NCI-H1105 treated with DMSO at 0.1 percent for 48 hours (cell line): ENCODE measurements at regions not wholly inside any gene's neighbourhood (a gene's known extent, or its start where the extent isn't known, plus 50 kb on each side); places are given as distances from the start of the nearest gene placed in this dataset.

Source experiments
- DNase-seq: peaks from one replicate; lab custom pipeline; 2025; lab: John Stamatoyannopoulos, UW

GRCh38 chr10:83577421-83577820 lies 561.9 kb upstream of the GHITM start:
- no peak for DNase-seq

- no peak for DNase-seq
Measured at GRCh38 chr10:83580373-83581012, 558.8 kb upstream of the GHITM start.

GRCh38 chr10:83582407-83583095 lies 556.8 kb upstream of the GHITM start:
- DNase-seq = no peak

GRCh38 chr10:83585686-83586085 lies 553.6 kb upstream of the GHITM start:
- DNase-seq = no peak

- no peak for DNase-seq
Measured at GRCh38 chr10:83592337-83592935, 546.9 kb upstream of the GHITM start.

DNA sequence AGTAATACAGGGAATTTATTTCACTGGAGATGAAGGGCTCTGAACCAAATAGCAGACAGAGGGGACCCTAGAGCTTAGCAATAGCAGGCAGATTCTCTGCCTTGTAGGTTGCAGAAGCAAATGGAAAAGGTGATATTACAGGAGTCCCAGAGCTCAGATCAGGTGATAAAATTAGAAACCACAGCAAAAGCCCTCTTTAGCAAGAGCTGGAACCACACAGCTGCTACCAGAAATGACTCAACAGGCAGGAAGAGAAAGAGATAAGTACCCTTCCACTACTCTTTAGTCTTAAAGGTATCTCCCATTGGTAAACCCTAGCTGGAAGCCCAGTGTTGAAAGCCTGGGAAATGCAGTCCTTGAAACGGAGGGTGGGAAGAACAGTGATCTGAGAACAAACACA lies 535.6 kb upstream of the GHITM start:
- DNase-seq = no peak

DNA sequence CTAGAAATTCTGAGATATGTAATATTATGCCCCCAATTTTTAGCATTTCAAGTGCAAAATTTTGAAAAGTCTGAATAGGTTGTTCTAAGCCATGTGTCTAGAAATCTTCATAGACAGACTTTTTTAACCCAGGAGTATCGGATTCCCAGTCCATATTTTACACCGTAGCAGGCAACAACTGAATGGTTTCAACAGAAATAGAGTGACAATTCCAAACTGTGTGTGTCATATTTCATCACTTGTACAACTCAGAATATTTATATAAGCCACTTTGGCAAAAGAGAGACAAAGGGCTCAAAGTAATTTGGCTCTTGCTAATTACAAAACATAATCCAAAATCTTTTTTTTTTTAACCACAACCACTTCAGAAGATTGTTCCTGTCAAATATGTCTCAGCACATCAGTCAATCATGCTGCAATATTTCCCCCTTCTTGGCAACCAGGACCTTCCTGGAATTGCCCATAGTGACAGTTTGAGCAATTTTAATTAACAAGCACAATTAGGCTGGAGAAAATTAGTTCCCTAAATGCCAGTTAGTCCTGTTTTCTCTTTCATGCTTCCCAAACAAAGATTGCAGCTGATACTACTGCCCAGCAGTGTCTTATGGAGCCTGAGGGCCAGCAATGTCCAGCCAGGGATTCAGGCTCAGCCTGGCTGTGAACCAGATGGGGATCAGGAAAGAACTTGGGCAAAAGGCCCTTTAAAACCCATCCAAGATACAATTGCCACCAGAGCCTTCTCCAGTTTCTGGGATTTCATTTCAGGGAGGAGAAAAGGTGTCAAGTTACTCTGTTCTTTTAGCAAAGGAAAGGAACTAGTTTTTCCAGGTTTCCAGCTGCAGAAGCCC lies 533.3 kb upstream of the GHITM start:
- DNase-seq = peak; percentile 64

DNA sequence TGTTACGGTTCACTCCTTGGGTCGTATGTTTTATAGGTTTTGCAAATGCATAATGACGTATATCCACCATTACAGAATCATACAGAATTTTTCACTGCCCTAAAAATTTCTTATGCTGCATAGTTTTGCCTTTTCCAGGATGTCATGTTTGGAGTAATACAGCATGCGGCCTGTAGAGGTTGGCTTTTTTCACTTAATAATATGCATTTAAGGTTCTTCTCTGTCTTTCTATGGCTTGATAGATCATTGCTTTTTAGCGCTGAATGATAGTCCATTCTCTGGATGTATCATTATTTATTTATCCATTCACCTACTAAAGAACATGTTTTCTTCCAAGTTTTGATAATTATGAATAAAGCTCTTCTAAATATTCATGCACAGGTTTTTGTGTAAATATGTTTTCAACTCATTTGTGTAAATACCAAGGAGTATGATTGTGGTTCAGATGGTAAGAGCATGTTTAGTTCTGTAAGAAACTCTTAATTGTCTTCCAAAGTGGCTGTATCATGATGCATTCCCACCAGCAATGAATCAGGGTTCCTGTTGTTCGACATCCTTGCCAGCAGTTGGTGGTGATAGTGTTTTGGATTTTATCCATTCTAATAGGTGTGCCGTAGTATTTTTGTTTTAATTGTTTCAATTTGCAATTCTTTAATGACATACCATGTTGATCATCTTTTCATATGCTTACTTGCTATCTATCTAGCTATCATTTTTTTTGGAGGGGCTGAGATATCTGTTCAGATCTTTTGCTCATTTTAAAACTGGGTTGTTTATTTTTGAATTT lies 531.2 kb upstream of the GHITM start:
- no peak for DNase-seq

GRCh38 chr10:83612050-83612449 lies 527.3 kb upstream of the GHITM start:
- DNase-seq = no peak

DNA sequence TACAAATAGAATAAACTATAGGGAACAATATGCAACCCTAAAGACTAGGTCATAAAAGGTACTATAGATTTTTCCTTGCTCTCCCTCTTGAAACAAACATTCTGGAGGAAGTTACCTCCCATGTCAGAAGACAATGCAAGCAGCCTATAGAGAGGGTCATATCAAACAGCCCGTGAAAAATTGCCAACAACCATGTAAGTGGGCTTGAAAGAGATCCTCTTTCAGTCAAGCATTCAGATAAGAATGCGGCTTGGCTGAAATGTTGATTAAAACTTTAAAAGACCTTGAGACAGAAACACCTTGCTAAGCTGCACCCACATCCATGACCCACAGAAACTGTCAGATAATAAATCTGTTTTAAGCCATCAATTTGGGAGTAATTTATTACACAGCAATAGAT lies 526.6 kb upstream of the GHITM start:
- DNase-seq = no peak

DNA sequence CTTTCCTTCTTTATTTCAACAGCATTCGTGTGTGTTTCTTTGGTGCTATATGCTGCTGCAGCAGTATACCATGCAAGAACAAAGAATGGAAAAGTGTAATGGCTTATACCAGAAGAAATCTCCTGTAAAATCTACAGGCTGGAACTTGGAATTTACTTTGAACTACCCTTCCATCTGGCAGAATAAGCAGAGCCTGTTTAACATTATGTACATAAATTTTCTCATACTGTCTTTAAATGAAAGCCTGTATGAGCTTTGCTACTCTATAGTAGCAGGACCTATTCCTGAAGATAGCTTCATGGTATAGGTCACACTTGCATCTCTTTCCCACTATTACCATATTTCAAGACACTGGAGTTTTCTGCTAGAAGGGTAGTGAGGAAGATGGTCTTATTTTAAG lies 522.1 kb upstream of the GHITM start:
- DNase-seq = no peak

- DNase-seq = no peak
Measured at GRCh38 chr10:83617692-83618545, 521.4 kb upstream of the GHITM start.

GRCh38 chr10:83625831-83626360 lies 513.4 kb upstream of the GHITM start:
- no peak for DNase-seq

GRCh38 chr10:83632701-83633100 lies 506.6 kb upstream of the GHITM start:
- DNase-seq = no peak

- DNase-seq = no peak
Measured at GRCh38 chr10:83633547-83633946, 505.8 kb upstream of the GHITM start.

- DNase-seq = no peak
Measured at GRCh38 chr10:83636826-83637225, 502.5 kb upstream of the GHITM start.

DNA sequence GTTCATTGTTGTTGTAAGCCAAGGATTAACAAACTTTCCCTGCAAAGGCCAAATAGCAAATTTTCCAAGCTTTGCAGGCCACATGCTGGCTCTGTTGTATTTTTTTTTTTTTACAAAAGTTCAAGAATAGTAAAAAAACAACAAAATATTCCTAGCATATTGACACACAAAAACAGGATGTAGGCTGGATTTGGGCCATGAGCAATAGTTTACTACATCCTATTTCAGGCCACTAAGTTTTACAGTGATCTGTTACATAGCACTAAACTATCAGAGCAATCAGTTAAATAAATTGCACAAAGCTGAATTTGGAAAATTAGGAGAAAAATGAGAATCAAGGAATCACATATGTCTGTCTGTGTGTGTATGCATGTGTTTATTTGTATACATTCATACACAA lies 491.8 kb upstream of the GHITM start:
- DNase-seq = no peak

GRCh38 chr10:83648201-83648600 lies 491.1 kb upstream of the GHITM start:
- DNase-seq = no peak

- no peak for DNase-seq
Measured at GRCh38 chr10:83649471-83649870, 489.8 kb upstream of the GHITM start.

- DNase-seq = no peak
Measured at GRCh38 chr10:83654689-83655088, 484.6 kb upstream of the GHITM start.

DNA sequence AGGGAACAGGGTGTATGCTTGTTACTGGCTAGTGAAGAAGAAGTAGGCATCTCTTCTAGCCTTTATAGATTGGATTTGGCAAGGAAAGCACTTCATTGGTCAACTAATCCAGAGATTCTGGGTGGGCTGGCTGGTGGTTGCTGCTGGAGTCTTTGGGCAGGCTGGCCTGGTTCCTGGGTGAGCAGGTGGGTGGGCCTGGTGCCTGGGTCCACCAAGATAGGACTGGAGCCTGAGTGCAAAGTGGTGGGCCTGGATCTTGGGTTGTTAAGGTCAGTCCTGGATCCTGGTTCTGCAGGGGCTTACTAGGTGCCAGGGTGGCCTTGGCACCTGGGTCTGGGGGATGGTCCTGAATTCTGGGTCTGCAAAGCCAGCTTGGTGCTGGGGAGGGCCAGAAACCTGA lies 482.4 kb upstream of the GHITM start:
- no peak for DNase-seq
